ENCODE measurements at regions not wholly inside any gene's neighbourhood (a gene's known extent, or its start where the extent isn't known, plus 50 kb on each side); places are given as distances from the start of the nearest gene placed in this dataset.

DNA sequence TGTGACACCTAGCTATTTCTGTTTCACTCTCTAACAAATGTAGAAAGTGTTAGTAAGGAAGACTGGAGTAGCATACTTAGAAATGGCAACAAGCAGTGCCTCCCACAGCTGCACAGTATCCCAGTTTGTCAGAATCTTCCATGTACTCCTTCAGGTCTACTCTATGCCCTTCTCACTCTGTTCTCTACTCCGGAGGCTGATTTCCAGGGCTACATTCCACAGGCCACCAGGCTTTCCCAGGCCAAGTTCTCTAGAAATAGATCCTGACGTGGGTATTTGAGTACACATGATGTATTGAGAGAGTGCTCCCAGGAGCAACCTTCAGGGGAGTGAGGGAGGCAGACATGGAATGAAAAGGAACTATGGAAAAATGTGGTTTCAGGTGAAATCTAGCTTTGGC lies 177.3 kb upstream of the GK2 start:
- H4K91ac ChIP-seq (ENCODE audit: insufficient read depth, low read depth, low read length) = no peak overlapping the region
- no peak overlapping the region for H3K23ac ChIP-seq (ENCODE audit: low read depth, low read length)
- H2AFZ ChIP-seq (replicated peaks; ENCODE audit: low read length, poor library complexity) = no peak overlapping the region
- H3K9me1 ChIP-seq (ENCODE audit: insufficient read depth, low read length) = no peaks in the 10 kb centered on the region
- H2BK20ac ChIP-seq (ENCODE audit: low read depth, low read length) = no peak overlapping the region
- H2BK120ac ChIP-seq (ENCODE audit: low read depth, low read length) = no peak overlapping the region
- H3K79me1 ChIP-seq (ENCODE audit: low read depth in 1 of 2, low read length in 2 of 2) = no peaks in the 10 kb centered on the region
- H3K56ac ChIP-seq (ENCODE audit: extremely low read depth, insufficient read depth, low read length) = no peak overlapping the region
- H3K4me2 ChIP-seq (ENCODE audit: low read depth, low read length) = no peak overlapping the region
- no peaks in the 10 kb centered on the region for H3K27me3 ChIP-seq (ENCODE audit: control insufficient read depth, insufficient read depth, low read length)
- WGBS, 2 experiments (ENCODE audit: extremely low coverage in 2 of 2, insufficient read length in 1 of 2) = 83% methylated on average over 1 of the region's 2 CpGs; no CpG with 5 or more reads in 1 of the 2 experiments
- DNase-seq (no peak), ATAC-seq (ENCODE audit: low read depth) (no peak)
- no peak overlapping the region for H3K9ac ChIP-seq (ENCODE audit: low read depth, low read length)
- ChIA-PET CTCF (no interaction called here), POLR2A (ENCODE audit: unreplicated experiment) (no interaction called here)
- H2BK15ac ChIP-seq (ENCODE audit: low read depth, low read length) = no peak overlapping the region
- dilution Hi-C loops (cut with HindIII; ENCODE audit: low sequenced_read_pairs, unreplicated experiment) = no loop called here
- no peak overlapping the region for H3K27ac ChIP-seq (ENCODE audit: insufficient read depth, low read length)
- no TSS peak for BruUV-seq (replicated peaks)
- H2AK5ac ChIP-seq (ENCODE audit: low read depth, low read length) = no peak overlapping the region
- no peak overlapping the region for H3K14ac ChIP-seq (replicated peaks; ENCODE audit: low read depth, low read length)
- H2BK5ac ChIP-seq (ENCODE audit: low read depth, low read length, poor library complexity, severe bottlenecking) = no peak overlapping the region
- H3K4ac ChIP-seq (ENCODE audit: low read depth, low read length) = no peak overlapping the region
- H3K4me3 ChIP-seq (ENCODE audit: insufficient read depth, low read depth, low read length) = no peak overlapping the region
- intact Hi-C loops (cut with micrococcal nuclease) = no loop called here
- TF ChIP-seq FOS (IDR thresholded peaks at IDR 0.05; ENCODE audit: low read depth, low read length) = no peak
- TF ChIP-seq MAFK (IDR thresholded peaks at IDR 0.05; ENCODE audit: low read depth, low read length) = no peak
- TF ChIP-seq MXI1 (IDR thresholded peaks at IDR 0.05; ENCODE audit: borderline replicate concordance, low read depth, low read length) = no peak
- no peak for TF ChIP-seq MAZ (IDR thresholded peaks at IDR 0.05; ENCODE audit: borderline replicate concordance, low read depth, low read length)
- TF ChIP-seq CEBPB (IDR thresholded peaks at IDR 0.05; ENCODE audit: low read depth, low read length) = no peak
- no peak for TF ChIP-seq CHD1 (IDR thresholded peaks at IDR 0.05; ENCODE audit: low read depth, low read length)
- TF ChIP-seq SMC3 (IDR thresholded peaks at IDR 0.05; ENCODE audit: low read depth, low read length) = no peak
- TF ChIP-seq RCOR1 (IDR thresholded peaks at IDR 0.05; ENCODE audit: insufficient replicate concordance, low read length) = no peak
- TF ChIP-seq, protein P1, sequence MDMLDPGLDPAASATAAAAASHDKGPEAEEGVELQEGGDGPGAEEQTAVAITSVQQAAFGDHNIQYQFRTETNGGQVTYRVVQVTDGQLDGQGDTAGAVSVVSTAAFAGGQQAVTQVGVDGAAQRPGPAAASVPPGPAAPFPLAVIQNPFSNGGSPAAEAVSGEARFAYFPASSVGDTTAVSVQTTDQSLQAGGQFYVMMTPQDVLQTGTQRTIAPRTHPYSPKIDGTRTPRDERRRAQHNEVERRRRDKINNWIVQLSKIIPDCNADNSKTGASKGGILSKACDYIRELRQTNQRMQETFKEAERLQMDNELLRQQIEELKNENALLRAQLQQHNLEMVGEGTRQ (IDR thresholded peaks at IDR 0.05; ENCODE audit: low read depth, low read length) = no peak
- TF ChIP-seq, protein P2, sequence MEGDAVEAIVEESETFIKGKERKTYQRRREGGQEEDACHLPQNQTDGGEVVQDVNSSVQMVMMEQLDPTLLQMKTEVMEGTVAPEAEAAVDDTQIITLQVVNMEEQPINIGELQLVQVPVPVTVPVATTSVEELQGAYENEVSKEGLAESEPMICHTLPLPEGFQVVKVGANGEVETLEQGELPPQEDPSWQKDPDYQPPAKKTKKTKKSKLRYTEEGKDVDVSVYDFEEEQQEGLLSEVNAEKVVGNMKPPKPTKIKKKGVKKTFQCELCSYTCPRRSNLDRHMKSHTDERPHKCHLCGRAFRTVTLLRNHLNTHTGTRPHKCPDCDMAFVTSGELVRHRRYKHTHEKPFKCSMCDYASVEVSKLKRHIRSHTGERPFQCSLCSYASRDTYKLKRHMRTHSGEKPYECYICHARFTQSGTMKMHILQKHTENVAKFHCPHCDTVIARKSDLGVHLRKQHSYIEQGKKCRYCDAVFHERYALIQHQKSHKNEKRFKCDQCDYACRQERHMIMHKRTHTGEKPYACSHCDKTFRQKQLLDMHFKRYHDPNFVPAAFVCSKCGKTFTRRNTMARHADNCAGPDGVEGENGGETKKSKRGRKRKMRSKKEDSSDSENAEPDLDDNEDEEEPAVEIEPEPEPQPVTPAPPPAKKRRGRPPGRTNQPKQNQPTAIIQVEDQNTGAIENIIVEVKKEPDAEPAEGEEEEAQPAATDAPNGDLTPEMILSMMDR (conservative IDR thresholded peaks at IDR 0.05; ENCODE audit: low read depth, low read length) = no peak
- no peak for TF ChIP-seq POLR2A (IDR thresholded peaks at IDR 0.05; ENCODE audit: low read depth, low read length)
- no peak for TF ChIP-seq RFX5 (IDR thresholded peaks at IDR 0.05; ENCODE audit: low read depth, low read length)
- TF ChIP-seq, protein P3, sequence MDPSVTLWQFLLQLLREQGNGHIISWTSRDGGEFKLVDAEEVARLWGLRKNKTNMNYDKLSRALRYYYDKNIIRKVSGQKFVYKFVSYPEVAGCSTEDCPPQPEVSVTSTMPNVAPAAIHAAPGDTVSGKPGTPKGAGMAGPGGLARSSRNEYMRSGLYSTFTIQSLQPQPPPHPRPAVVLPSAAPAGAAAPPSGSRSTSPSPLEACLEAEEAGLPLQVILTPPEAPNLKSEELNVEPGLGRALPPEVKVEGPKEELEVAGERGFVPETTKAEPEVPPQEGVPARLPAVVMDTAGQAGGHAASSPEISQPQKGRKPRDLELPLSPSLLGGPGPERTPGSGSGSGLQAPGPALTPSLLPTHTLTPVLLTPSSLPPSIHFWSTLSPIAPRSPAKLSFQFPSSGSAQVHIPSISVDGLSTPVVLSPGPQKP (IDR thresholded peaks at IDR 0.05; ENCODE audit: borderline replicate concordance, low read depth, low read length) = no peak
- no peak for TF ChIP-seq BHLHE40 (IDR thresholded peaks at IDR 0.05; ENCODE audit: low read depth, low read length)
- TF ChIP-seq NFE2L2 (IDR thresholded peaks at IDR 0.05; ENCODE audit: low read depth, low read length) = no peak
- no peak for TF ChIP-seq RAD21 (IDR thresholded peaks at IDR 0.05; ENCODE audit: low read length)
- H2AK9ac ChIP-seq (replicated peaks; ENCODE audit: low read depth, low read length, poor library complexity) = no peak overlapping the region
- no peak overlapping the region for H4K8ac ChIP-seq (ENCODE audit: low read depth in 2 of 2, low read length in 2 of 2)
- H3K18ac ChIP-seq (ENCODE audit: low read depth, low read length) = no peak overlapping the region
- H4K20me1 ChIP-seq (ENCODE audit: insufficient read depth, low read length) = no peaks in the 10 kb centered on the region
- no peak overlapping the region for H4K5ac ChIP-seq (ENCODE audit: low read depth, low read length)
- H3K36me3 ChIP-seq (ENCODE audit: control insufficient read depth, insufficient read depth, low read length) = no peaks in the 10 kb centered on the region
- no peaks in the 10 kb centered on the region for H3K4me1 ChIP-seq (ENCODE audit: control insufficient read depth, insufficient read depth, low read length)
- in situ Hi-C loops (cut with MboI; ENCODE audit: low sequenced_read_pairs) = no loop called here
- H3K9me3 ChIP-seq (ENCODE audit: control insufficient read depth, insufficient read depth, low read length) = no peaks in the 10 kb centered on the region

Measured in IMR-90 (cell line).